Karpas-422 (cell line): ENCODE measurements at regions not wholly inside any gene's neighbourhood (a gene's known extent, or its start where the extent isn't known, plus 50 kb on each side); places are given as distances from the start of the nearest gene placed in this dataset.

ENCODE experiments used
- DNase-seq: peaks from one replicate; pipeline ENCODE4 v3.0.0-alpha.2; 2015
- H2AFZ ChIP-seq: fragments of 200-600 bp; sonication (generic); 2 replicates; pipeline ENCODE4 v1.6.1; 2014; ENCODE audit warnings: antibody characterized with exemption, low read length, mixed read lengths
- H3K27ac ChIP-seq: fragments of 200-600 bp; sonication (generic); 2 replicates; pipeline ENCODE4 v1.5.1; 2014; ENCODE audit warnings: mild to moderate bottlenecking, low read length, moderate library complexity
- H3K27me3 ChIP-seq: fragments of 200-600 bp; sonication (generic); 2 replicates; pipeline ENCODE4 v1.6.1; 2014; ENCODE audit warnings: low read length, mixed read lengths
- H3K36me3 ChIP-seq: fragments of 200-600 bp; sonication (generic); 2 replicates; pipeline ENCODE4 v1.6.1; 2014; ENCODE audit warnings: low read length, mixed read lengths; ENCODE audit not compliant: insufficient read depth
- H3K4me1 ChIP-seq: fragments of 200-600 bp; sonication (generic); 2 replicates; pipeline ENCODE4 v1.6.1; 2014; ENCODE audit warnings: mild to moderate bottlenecking, low read length, mixed read lengths
- H3K4me2 ChIP-seq: fragments of 200-600 bp; sonication (generic); 2 replicates; pipeline ENCODE4 v1.6.1; 2014; ENCODE audit warnings: low read length, low read depth, mild to moderate bottlenecking; ENCODE audit not compliant: poor library complexity, severe bottlenecking
- H3K4me3 ChIP-seq: fragments of 200-600 bp; sonication (generic); 2 replicates; pipeline ENCODE4 v1.5.1; 2014; ENCODE audit warnings: mild to moderate bottlenecking, antibody characterized with exemption, low read length, mixed read lengths
- H3K79me2 ChIP-seq: fragments of 200-600 bp; sonication (generic); 2 replicates; pipeline ENCODE4 v1.6.1; 2014; ENCODE audit warnings: mild to moderate bottlenecking, low read length, mixed read lengths
- H3K9ac ChIP-seq: fragments of 200-600 bp; sonication (generic); 2 replicates; pipeline ENCODE4 v1.6.0; 2014; ENCODE audit warnings: low read length
- H3K9me2 ChIP-seq: fragments of 200-600 bp; sonication (generic), shearing (Covaris generic); replicated peaks from 2 replicates; pipeline ENCODE4 v1.6.0; 2014; ENCODE audit warnings: mild to moderate bottlenecking, low read length, moderate library complexity; ENCODE audit not compliant: insufficient read depth
- H3K9me3 ChIP-seq: fragments of 300-700, 200-600 bp; sonication (generic); 2 replicates; pipeline ENCODE4 v1.6.1; 2014; ENCODE audit warnings: low read length, mixed read lengths
- H4K20me1 ChIP-seq: fragments of 200-600 bp; sonication (generic); 2 replicates; pipeline ENCODE4 v1.6.1; 2014; ENCODE audit warnings: mild to moderate bottlenecking, antibody characterized with exemption, low read length, low read depth; ENCODE audit not compliant: insufficient read depth

GRCh38 chr5:138702166-138703077 is 50.8 kb upstream of the CTNNA1 start:
- Histone ChIP-seq H3K9ac (no peak overlapping the region), H3K4me3 (no peak overlapping the region)

DNA sequence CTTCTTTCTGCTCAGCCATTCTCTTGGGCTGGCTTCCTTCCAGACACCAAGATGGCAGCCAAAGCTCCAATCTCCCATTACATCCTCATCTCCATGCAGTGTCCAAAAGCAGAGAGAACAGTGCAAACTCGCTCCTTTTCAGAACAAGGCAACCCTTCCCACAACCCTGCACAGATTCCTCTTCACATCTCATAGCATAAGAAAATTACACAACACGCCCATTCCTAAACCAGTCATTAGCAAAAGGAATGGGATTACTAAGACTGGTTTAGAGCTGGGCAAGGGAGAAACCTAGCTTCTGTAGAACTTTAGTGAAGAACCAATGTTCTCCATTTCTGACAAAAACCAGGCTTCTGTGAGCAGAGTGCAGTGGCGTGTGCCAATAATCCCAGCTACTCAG is 51.5 kb upstream of the CTNNA1 start:
- DNase-seq = no peak
- no peaks in the 10 kb centered on the region for H3K4me1 ChIP-seq
- no peak overlapping the region for H3K4me3 ChIP-seq
- no peaks in the 10 kb centered on the region for H3K9me2 ChIP-seq
- no peaks in the 10 kb centered on the region for H3K27me3 ChIP-seq
- H3K36me3 ChIP-seq = no peaks in the 10 kb centered on the region
- H3K9me3 ChIP-seq = no peaks in the 10 kb centered on the region
- H3K27ac ChIP-seq = no peak overlapping the region
- no peaks in the 10 kb centered on the region for H3K79me2 ChIP-seq
- H3K9ac ChIP-seq = no peak overlapping the region
- H4K20me1 ChIP-seq = no peaks in the 10 kb centered on the region
- no peak overlapping the region for H2AFZ ChIP-seq
- H3K4me2 ChIP-seq = no peak overlapping the region

More at GRCh38 chr5:138702166-138703077, 50.8 kb upstream of the CTNNA1 start:
- Histone ChIP-seq H2AFZ (no peak overlapping the region), H3K4me1 (no peaks in the 10 kb centered on the region), H3K36me3 (no peaks in the 10 kb centered on the region), H3K4me2 (no peak overlapping the region), H3K9me2 (no peaks in the 10 kb centered on the region), H3K27me3 (no peaks in the 10 kb centered on the region), H4K20me1 (no peaks in the 10 kb centered on the region), H3K27ac (no peak overlapping the region), H3K79me2 (no peaks in the 10 kb centered on the region), H3K9me3 (no peaks in the 10 kb centered on the region)
- DNase-seq = no peak

- H3K4me3 ChIP-seq = no peak overlapping the region
- H3K36me3 ChIP-seq = no peaks in the 10 kb centered on the region
- no peaks in the 10 kb centered on the region for H3K79me2 ChIP-seq
- H4K20me1 ChIP-seq = no peaks in the 10 kb centered on the region
- no peak overlapping the region for H3K9ac ChIP-seq
- no peak overlapping the region for H3K4me2 ChIP-seq
- no peak overlapping the region for H2AFZ ChIP-seq
- H3K9me3 ChIP-seq = no peaks in the 10 kb centered on the region
- H3K4me1 ChIP-seq = no peaks in the 10 kb centered on the region
- no peak overlapping the region for H3K27ac ChIP-seq
- DNase-seq = no peak
- H3K27me3 ChIP-seq = no peaks in the 10 kb centered on the region
- H3K9me2 ChIP-seq = no peaks in the 10 kb centered on the region
Measured at GRCh38 chr5:138700581-138701362, 52.5 kb upstream of the CTNNA1 start.

- no peak for DNase-seq
- no peak overlapping the region for H2AFZ ChIP-seq
- H3K4me3 ChIP-seq = no peak overlapping the region
- no peak overlapping the region for H3K27ac ChIP-seq
- H3K9me2 ChIP-seq = no peaks in the 10 kb centered on the region
- no peak overlapping the region for H3K9ac ChIP-seq
- no peak overlapping the region for H3K4me2 ChIP-seq
- no peaks in the 10 kb centered on the region for H3K27me3 ChIP-seq
- no peaks in the 10 kb centered on the region for H4K20me1 ChIP-seq
- H3K9me3 ChIP-seq = no peaks in the 10 kb centered on the region
- H3K79me2 ChIP-seq = no peaks in the 10 kb centered on the region
- H3K36me3 ChIP-seq = no peaks in the 10 kb centered on the region
- no peaks in the 10 kb centered on the region for H3K4me1 ChIP-seq
Measured at GRCh38 chr5:138699482-138699881, 53.7 kb upstream of the CTNNA1 start.

DNA sequence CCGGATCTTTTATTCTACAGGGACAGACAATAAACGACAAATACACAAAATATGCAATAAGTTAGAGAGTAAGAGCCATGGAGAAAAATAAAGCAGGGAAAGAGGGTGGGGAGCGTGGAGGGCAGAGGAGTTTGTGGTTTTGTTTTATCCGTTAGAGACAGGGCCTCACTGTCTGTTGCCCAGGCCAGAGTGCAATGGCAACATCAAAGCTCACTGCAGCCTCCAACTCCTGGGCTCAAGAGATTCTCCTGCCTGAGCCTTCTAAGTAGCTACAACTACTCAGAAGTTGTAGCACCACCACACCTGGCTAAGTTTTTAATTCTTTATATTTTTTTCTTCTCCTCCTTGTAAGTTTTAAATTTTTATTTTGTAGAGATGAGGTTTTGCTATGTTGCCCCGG is 54.5 kb upstream of the CTNNA1 start:
- Histone ChIP-seq H3K4me3 (no peak overlapping the region), H3K9me3 (no peaks in the 10 kb centered on the region), H3K79me2 (no peaks in the 10 kb centered on the region), H3K4me1 (no peaks in the 10 kb centered on the region), H2AFZ (no peak overlapping the region), H3K27ac (no peak overlapping the region), H3K4me2 (no peak overlapping the region), H3K9ac (no peak overlapping the region), H3K27me3 (no peaks in the 10 kb centered on the region), H4K20me1 (no peaks in the 10 kb centered on the region), H3K36me3 (no peaks in the 10 kb centered on the region), H3K9me2 (no peaks in the 10 kb centered on the region)
- DNase-seq = no peak

DNA sequence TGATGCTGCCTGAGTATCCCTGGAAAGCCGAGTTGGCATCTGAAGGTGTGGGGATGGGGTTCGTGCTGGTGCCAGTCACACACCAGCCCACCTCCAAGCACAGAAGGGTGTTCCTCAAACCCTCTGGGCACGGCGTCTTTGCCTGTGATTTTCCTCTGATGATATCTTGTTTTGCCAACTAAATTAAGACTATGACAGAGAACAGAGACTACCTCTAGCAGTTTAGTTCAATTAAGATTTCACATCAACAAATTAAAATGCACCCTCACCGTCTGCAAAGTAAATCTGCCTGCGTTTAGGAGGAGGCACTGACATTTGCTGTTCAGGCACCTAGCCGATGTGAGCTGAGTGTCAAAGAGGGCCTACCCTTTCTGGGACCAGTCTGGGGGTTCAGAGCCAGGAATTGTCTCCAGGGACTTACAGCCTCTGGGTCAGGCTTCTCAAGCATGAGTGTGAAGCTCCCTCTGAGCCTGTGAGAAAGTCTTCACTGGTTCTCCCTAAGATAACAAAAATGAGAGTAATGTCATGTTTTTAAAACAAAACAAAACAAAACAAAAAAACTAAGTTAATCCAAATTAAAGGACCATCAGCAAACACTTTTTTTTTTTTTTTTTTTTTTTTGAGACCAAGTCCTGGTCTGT is 55.4 kb upstream of the CTNNA1 start:
- Histone ChIP-seq H3K4me3 (no peak overlapping the region), H3K27ac (no peak overlapping the region), H3K79me2 (no peaks in the 10 kb centered on the region), H4K20me1 (no peaks in the 10 kb centered on the region), H3K9me3 (no peaks in the 10 kb centered on the region), H3K36me3 (no peaks in the 10 kb centered on the region), H3K4me1 (no peaks in the 10 kb centered on the region), H3K27me3 (no peaks in the 10 kb centered on the region), H3K9ac (no peak overlapping the region), H3K9me2 (no peaks in the 10 kb centered on the region), H3K4me2 (no peak overlapping the region), H2AFZ (no peak overlapping the region)
- DNase-seq = no peak

- no peak overlapping the region for H3K9ac ChIP-seq
Measured at GRCh38 chr5:138696501-138696900, 56.7 kb upstream of the CTNNA1 start.

DNA sequence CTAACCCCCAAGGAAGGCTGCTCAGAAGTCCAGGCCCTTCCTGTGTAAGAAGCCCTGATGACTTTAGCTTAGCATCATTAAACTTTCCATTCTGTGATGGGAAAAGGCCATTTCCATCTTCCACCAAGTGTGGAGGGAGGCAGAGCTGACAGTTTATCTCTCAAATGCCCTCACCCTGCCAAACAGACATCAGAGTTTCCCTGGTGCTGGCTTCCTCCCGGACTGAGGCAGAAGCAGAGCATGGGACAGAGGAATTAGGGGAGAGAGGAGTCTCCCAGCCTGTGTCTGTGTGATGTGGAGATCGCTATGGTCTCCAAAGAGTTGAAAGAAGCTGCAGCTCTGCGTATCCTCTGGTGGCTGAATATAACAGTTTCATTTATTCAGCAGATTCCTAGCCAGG is 57.4 kb upstream of the CTNNA1 start:
- Histone ChIP-seq H3K4me3 (no peak overlapping the region), H3K36me3 (no peaks in the 10 kb centered on the region), H3K27ac (no peak overlapping the region), H3K79me2 (no peaks in the 10 kb centered on the region), H3K27me3 (no peaks in the 10 kb centered on the region), H3K9me3 (no peaks in the 10 kb centered on the region), H3K4me1 (no peaks in the 10 kb centered on the region), H4K20me1 (no peaks in the 10 kb centered on the region), H3K9ac (no peak overlapping the region), H3K9me2 (no peaks in the 10 kb centered on the region), H2AFZ (no peak overlapping the region), H3K4me2 (no peak overlapping the region)
- no peak for DNase-seq

More at GRCh38 chr5:138696501-138696900, 56.7 kb upstream of the CTNNA1 start:
- Histone ChIP-seq H3K4me2 (no peak overlapping the region), H2AFZ (no peak overlapping the region), H4K20me1 (no peaks in the 10 kb centered on the region), H3K9me3 (no peaks in the 10 kb centered on the region), H3K27me3 (no peaks in the 10 kb centered on the region), H3K79me2 (no peaks in the 10 kb centered on the region), H3K36me3 (no peaks in the 10 kb centered on the region), H3K4me3 (no peak overlapping the region), H3K9me2 (no peaks in the 10 kb centered on the region), H3K27ac (no peak overlapping the region), H3K4me1 (no peaks in the 10 kb centered on the region)
- DNase-seq = no peak
